Endometrium (tissue), 2 donors: ENCODE measurements at regions not wholly inside any gene's neighbourhood (a gene's known extent, or its start where the extent isn't known, plus 50 kb on each side); places are given as distances from the start of the nearest gene placed in this dataset.
"Not testable (repeated sequence)": the region's sequence is repeated elsewhere in the genome, so short reads cannot be mapped to it uniquely, and the experiment has no call there.

Source experiments
- FAIRE-seq: peaks from 2 replicates; lab custom pipeline; 2012; peaks lifted over from hg19 to GRCh38; lab: Jason Lieb, UNC
- donor health status: control.
- donor health status: control.

DNA sequence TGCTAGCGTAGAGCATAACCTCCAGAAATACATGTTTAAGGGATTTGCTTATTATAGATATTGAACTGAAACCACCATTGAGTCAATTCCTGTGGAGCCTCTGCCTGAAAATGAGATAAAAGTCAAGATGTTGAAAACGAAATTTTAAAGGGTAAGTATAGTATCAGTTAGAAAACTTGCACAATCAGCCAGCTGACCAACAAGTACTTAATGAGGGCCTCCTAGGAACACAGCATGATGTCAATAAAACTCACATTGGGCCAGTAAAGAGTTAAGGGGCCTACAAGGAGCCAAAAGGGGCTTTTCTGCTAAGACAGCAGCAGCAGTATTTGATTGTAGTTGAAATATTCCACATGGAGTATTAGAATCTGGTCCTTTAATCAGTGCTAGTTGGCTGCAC, 314.1 kb upstream of the PPARGC1A start:
- FAIRE-seq, result no peak

DNA sequence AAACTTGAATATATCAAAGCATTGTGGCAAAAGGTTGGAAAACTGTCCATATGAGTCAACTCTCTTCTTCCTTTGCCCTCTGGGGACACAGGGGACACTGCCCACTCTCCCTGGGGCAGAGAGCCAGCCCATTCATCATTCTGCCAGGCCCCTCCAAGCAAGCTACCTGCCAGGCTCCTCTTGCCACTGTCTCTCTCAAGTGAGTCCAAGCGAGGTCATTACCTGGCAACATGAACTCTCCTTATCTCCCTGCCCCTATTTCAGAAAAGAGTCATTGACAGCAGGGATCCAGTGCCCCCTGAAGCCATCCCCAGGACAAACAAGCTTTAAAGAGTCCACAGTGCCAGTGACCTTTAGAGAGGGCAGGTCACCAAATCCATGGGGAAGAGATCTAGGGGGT, 312.7 kb upstream of the PPARGC1A start:
- FAIRE-seq, result no peak

DNA sequence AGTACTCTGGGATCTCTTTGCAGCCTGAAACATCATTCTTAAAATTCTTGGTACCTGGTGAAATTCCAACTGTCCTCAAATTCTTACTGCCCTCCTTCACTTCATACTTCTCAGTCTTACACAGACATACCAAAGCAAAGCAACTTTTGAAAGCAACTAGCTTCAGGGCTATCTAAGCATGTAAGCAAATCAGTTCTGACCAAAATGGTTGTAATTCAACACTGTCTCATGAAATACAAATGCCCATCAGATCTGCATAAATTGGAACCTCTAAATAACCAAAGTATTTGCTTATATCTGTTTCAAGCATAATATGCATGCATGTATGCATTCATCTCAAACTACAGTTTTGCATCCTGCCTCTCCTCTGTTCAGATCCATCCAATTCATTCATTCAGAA, 308.1 kb upstream of the PPARGC1A start:
- no peak for FAIRE-seq

DNA sequence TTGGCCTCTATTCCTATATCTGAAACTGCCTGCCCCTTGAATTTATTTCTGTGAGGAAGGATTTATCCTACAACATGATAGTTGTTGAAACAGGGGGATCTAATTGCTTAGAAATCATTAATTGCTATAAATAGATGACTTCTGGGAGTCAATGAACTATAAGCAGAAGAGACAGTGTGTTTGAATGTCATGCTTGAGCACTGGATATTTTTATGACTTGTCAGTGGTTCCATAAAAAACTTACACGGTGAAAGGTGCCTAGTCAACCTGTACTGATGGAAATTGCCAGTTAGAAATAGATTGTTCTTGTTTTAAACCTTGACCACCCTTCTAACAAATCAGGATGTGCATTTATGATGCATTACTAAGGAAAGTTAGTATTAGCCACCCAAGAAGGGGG, 306.9 kb upstream of the PPARGC1A start:
- no peak for FAIRE-seq

DNA sequence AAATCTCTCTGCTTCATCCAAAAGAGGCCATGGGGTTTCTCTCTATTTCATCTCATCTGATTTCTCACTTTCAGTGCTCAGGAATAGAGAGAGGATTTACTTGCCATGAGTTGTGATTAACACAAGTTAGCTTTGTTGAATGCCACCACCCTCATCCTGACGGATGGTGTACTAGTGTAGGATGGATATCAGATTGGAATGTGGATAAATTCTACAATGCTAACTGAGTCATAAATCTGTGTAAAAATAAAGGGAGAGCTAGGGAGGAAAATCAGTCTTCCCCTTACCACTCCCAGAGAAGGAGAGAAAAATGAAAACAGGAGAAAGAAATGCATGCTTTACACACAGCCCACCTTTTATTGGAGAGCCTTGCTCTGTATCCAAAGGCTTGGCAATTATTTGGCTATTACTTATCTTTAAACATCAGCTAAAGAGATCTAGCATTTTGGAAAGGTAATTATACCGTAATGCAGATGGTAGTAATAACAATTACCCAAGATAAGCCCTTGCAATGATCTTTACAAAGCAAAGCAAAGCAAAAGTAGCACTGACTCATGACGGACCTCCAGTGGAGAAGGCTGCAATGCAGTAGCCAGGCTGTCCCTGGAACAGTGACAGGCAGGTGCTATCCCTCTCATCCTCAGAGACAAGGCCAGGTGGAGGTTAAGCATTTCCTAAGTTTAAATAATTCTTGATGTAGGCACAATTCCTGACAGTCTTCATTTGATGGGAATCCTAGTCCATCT, 306.3 kb upstream of the PPARGC1A start:
- FAIRE-seq, result no peak

DNA sequence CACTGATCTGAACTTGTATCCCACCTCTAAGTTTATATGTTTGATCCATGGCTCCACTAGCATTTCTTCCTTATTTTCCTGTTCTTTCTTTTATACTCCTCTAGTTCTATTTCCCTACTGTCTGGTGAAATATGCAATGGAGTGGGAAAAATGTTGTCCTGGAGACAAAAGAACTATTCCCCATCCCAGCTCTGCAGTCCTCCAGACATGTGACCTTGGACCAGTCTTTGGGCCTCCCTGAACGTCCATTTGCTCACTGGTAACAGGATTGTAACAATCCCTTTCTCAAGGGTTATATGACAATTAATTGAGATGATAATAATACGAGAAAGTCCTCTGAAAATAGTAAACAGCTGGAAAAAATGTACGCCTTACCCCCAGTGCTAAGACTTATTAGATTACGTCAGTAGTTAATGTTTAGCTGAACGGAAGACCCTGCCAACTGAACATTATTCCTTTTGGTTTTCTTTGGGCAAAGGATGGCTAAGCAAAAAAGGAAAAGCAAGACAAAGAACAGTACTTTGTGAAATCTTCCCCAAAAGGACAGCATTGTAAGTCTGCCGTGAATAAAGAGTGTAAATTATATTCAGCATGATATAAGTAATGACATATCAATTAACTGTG, 302.3 kb upstream of the PPARGC1A start:
- FAIRE-seq, result no peak

DNA sequence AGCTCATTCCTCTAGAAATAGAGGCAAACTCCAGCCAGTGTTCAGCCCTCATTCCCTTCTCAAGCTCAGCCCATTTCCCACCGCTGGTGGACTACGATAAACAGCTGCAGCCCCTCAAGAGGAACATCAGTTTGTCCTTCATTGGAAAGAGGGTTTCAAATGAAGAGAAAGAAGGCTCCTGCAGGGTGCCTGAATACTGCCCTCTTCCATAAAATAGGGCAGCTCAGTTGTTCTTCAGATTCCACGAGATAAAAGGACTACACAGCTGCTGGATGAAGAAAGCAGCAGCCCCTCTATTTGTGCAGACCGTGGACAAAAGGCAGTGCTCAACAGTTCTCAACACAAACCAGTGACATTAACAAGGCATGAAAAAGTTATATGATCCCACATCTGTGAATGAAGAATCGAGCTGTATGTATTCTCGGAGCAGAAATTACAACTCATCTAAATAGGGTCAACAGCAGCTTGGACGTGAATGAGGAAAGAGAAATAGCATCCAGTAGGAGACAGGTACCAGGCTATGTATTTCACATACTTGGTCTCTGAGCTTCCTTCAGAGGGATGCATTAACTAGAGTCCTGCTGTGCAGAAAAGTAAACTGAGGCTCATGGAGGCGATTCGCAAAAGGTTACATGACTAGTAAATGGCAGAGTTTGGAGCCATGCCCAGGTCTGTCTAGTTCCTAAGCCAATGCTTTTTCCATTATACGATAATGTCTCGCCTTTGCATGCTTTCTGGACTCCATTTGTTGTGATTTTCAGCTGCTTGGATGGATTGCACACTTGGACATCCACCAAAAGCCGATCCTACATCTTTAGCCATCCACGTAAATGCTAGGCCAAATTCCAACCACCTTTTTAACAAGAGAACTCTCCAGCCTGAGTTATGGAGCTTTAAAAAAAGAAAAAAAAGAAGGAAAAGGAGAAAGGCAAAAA, 301.2 kb upstream of the PPARGC1A start:
- FAIRE-seq, result no peak

DNA sequence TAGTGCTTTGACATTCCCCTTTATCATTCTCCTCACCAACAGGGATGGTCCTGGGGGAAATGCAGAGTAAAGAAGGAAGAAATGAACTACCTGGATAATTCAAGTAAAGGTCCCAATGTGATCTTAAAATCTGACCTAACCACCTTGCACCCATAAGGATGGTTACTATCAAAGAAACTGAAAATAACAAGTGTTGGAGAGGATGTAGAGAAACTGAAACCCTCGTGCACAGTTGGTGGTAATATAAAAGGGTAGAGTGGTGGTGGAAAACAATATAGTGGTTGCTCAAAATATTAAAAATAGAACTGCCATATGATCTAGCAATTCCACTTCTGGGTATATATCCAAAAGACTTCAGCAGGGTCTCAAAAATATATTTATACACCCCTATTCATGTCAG, 298.6 kb upstream of the PPARGC1A start:
- no peak for FAIRE-seq

DNA sequence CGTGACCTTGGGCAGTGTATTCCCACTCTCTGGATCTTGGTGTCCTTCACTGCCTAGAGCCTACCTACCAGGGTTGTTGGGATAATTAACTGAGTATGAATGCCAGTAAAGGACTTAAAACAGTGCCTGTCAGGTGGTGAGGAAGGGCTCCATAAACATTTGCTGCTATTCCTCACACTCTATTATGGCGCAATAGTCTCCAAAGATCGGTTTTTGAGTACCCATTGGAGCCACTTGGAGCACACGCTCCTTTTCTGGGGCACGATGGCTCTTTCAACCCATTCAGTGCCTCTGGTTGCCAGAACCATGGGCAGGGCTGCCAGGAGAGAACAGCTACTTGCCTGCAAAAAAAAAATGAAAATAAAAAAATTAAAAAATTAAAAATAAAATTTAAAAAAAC, 296.6 kb upstream of the PPARGC1A start:
- no peak for FAIRE-seq

DNA sequence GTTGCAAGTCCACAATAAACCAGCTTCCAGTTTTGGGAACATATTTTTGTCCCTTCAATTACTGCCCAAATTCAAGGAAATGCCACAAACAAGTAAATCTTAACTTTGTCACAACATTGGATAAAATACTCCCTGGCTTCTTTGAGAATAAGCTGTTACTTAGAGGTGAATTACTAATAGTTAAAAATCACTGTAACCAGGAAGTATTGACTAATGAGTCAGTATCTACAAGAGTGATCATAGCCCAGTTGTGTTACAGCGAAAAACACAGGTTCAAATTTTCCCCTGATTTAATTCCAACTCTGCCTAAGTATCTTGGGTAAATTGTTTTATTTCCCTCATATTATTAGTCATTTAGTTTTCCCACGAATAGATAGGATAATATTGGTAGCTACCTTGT, 291.2 kb upstream of the PPARGC1A start:
- FAIRE-seq, result no peak

DNA sequence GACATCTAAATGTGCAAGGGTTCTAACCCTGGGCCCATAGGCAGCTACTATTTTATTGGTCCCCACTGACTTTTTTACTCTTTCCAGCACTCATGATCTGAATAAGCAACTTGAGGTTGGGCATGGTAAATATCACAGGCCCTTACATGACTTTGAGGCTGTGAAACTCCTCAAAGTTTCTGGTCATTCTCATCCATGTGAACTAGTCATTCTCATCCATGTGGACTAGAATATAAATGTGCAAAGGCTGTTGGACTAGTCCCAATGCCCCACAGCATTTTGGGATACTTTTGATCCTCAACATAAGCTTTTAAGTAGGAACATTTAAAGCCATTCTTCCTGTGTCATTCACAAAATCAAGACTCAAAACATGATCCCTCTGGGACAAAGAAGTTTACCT, 290.7 kb upstream of the PPARGC1A start:
- no peak for FAIRE-seq

DNA sequence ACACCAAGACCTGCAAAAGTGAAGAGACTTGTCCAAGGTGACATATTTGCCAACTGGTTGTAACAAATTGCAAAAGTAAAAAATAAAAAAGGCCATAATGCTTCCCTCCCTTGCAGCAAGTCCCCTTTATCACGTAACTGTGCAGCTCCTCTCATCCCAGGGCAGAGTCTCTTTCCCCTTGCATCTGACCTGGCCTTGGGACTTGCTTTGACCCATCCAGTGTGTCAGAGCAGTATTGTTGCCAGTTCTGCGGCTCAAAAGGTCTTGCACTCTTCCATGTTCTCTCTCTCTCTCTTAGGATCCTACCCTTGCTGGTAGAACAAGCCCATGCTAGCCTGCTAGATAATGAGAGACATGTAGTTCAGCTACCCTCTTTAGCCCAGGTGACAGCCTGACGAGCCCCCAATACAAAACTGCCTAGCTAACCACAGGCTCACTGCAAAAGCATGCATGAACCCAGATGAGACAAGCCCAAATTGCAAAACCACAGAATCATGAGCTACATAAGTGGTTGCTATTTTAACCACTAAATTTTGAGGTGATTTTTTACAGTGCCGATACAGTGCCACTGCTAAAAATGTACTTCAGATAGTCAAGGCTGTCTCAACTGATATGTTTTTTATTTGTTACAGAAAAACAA, 289.5 kb upstream of the PPARGC1A start:
- no peak for FAIRE-seq

DNA sequence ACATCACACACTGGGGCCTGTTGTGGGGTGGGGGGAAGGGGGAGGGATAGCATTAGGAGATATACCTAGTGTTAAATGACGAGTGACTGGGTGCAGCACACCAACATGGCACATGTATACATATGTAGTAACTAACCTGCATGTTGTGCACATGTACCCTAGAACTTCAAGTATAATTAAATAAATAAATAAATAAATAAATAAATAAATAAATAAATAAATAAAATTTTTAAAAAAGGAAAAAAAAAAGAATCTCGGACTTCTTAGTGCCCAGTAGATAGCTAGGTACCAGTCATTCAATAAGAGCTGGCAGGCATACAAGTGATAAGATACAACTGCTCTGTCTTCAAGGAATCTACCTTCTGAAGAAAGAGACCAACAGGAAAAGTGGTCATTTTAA, 287.6 kb upstream of the PPARGC1A start:
- not testable (repeated sequence) for FAIRE-seq

DNA sequence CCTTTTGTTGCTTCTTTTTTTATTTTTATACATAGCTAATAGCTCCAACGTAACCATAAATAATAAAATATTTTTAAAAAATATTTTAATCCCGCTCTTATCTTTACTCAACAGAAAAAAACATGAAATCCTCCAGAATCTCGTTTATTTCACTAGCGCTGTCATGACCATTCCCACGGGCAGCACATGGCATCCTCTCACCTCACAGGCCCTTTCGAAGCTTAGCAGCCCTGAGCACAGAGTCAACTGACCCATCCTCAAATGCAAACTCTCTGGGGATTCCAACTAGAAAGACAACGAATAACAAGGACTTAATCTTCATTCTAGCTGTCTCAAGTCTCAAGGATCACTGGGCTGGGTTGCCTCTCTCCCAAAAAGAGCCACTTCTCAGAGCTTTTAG, 285.9 kb upstream of the PPARGC1A start:
- no peak for FAIRE-seq

DNA sequence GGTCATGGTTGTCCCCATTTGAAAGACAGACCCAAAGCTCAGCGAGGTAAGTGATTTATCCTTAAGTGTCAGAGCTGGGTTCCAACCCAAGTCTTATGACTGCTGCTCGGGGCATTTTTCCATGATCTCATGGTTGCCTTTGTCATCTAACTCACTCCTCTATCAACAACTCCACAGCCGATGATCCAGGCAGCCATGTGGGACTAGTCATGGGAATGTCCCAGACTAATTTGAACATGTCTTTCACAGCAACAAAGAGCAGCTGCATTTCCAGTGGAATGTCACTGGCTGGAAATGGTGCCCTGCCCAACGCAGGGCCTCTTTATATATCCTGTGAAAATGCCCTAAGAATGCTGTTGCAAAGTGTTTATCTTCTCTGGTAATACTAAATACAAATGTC, 284.8 kb upstream of the PPARGC1A start:
- no peak for FAIRE-seq

DNA sequence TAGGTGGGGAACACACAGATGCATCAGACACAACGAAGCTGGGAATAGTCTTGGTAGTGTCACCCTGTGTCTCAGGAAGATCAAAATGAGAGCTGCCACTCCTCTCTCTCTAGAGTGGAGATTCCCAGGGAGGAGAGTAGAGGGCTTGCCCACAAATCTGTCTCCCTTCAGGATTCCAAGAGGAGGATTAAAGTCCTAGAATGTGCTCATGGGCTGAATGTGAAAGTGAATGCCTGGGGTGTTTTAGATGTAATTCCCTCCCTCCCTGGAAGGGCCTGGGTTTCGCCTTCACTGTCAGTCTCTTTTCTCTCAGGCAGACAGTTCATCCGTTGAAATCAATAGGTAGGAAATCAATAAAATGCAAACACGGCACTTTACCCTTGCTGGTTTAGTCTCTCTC, 282.6 kb upstream of the PPARGC1A start:
- no peak for FAIRE-seq

DNA sequence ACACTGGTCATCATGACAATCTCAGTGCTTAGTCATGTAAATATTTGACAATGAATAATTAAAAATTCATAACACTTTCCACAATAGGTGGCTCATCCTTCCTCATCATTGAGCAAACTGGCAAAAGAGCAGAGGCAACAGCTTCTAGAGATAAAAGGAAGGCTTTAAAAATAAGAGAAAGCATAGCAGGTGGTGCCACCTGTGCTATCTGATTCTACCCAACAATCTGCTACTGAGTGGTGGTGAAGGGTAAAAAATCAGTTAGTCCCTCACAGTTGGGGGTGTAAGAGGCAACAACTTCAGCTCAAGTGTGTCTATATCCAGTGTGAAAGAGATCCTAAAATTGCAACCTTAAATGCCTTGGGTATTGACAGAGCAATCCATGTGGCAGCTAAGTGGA, 280.1 kb upstream of the PPARGC1A start:
- no peak for FAIRE-seq

DNA sequence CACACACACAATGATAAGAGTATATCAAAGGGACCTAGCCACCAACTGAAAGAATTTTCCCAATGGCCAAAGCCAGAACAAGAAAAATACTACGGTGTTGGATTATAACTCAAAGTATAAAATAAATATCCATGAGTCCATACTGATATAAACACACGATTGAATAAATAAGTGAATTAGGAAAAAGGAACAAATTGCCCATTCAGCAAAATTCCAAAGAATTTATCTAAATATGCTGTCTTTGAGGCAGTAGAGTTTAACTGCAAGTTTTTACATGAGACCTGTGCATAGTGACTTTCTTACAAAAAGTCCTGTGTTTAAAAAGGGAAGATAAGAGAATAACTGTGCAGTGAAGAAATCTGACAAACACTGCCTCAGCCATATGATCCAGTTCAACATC, 278.8 kb upstream of the PPARGC1A start:
- FAIRE-seq, result no peak

DNA sequence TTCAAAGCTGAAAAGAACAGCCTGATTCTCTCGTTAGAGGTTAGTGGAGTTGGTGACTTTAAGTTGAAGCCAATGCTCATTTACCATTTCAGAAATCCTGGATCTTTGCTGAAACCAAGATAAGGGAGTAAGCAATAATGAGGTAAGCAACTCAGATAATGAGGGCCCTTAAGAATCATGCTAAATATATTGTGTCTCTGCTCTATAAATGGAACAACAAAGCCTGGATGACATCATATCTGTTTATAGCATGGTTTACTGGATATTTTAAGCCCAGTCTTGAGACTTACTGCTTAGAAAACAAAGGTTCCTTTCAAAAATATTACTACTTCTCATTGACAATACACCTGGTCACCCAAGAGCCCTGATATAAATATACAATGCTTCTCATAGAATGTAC, 276.7 kb upstream of the PPARGC1A start:
- FAIRE-seq, result no peak

DNA sequence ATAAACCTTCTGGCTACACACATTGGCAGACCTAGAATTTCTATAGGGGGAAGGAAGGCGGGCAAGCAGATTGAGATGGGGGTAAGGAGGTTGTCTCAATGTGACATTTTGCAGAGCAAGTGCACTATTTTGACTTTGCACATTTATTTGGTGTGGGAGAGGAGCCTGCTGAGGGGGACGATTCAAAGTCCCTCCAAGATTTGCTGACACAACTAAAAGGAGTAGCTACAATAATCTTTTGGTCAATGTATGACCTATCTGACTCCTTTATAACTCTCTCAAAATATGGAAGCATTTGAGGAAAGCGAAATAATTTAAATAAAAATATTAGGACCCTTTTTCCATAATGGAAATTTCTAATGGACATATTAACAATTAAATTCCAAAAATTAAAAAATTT, 274.9 kb upstream of the PPARGC1A start:
- FAIRE-seq, result no peak

DNA sequence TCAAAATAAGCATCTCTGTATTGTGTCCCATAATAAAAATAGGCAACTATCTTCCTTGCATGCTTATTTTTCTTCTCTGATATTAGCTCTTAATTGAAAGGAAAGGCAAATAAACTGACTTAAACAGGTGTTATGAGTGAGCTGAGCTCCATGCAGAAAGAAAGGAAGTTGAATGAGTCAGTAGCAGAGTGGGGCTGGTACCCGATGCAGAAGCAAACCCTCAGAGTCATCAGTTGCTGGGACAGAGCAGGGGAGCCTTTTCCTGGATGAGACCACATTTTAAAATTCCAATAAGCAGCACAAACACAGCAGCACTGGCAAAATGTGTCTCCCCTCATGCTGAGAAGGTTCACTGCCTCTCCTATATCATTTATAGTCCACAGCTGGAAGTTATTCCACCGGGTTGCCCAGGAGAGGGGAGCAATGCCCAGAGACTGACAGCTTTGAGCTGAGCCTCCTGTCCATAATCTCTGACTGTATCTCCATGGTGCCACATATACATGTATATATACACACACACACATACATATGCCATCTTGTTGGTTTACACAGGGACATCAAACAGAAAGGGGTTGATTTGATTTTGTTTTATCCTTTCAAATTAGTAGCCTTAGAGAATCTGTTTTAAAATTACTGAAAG, 274.3 kb upstream of the PPARGC1A start:
- FAIRE-seq, result no peak

DNA sequence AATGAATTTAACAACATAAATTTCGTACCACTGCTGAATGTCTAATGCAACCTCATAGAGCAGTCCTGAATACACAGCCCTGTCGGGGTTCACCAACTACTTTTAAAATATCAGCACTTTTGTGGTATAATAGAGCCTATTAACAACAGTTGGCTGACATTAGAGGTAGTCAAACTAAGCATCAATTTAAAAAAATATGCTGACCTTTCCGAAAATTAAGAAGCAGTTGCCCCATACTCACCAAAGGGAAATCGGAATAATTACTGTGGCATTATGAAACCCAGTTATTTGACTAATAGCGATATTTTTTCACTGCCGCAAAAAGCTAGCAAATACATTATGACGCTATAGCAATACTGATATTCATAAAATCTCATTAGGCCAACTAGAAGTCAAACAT, 273.5 kb upstream of the PPARGC1A start:
- FAIRE-seq, result no peak
